Mesothelial cell of epicardium (in vitro differentiated cells): ENCODE measurements at regions not wholly inside any gene's neighbourhood (a gene's known extent, or its start where the extent isn't known, plus 50 kb on each side); places are given as distances from the start of the nearest gene placed in this dataset.

Source experiments
- DNase-seq, 2 experiments: peaks; one replicate each; pipeline ENCODE4 v3.0.0; 2021; ENCODE audit warnings: low spot score in 2 of 2; ENCODE audit not compliant: unreplicated experiment in 2 of 2
- H3K27ac Mint-ChIP-seq: 2 replicates; pipeline ENCODE4 v1.8.0; 2021; ENCODE audit warnings: mixed read lengths
- H3K27me3 Mint-ChIP-seq: 2 replicates; pipeline ENCODE4 v1.8.0; 2021; ENCODE audit warnings: low read depth, mixed read lengths
- H3K36me3 Mint-ChIP-seq: 2 replicates; pipeline ENCODE4 v1.8.0; 2021; ENCODE audit warnings: mixed read lengths
- H3K4me1 Mint-ChIP-seq: 2 replicates; pipeline ENCODE4 v1.8.0; 2021; ENCODE audit warnings: mixed read lengths
- H3K4me3 Mint-ChIP-seq: 2 replicates; pipeline ENCODE4 v1.8.0; 2021; ENCODE audit warnings: mild to moderate bottlenecking, moderate library complexity, mixed read lengths
- H3K9me3 Mint-ChIP-seq: 2 replicates; pipeline ENCODE4 v1.8.0; 2021; ENCODE audit warnings: mixed read lengths
- TF ChIP-seq, protein P1 (sequence below): fragments of 200-600 bp; sonication (generic); IDR thresholded peaks from one replicate; pipeline ENCODE4 v1.5.0; 2021; ENCODE audit warnings: antibody characterized with exemption; ENCODE audit not compliant: unreplicated experiment

GRCh38 chr13:20351281-20352022 is 119.3 kb upstream of the GJB6 start:
- Mint-ChIP-seq H3K4me1 (peaks cover 33% of the 10 kb centered on the region), H3K9me3 (no peaks in the 10 kb centered on the region), H3K27ac (peak overlapping the region; percentile 51), H3K4me3 (no peak overlapping the region), H3K27me3 (no peaks in the 10 kb centered on the region), H3K36me3 (peaks cover 2% of the 10 kb centered on the region)
- no peak for DNase-seq
- TF ChIP-seq, protein P1, sequence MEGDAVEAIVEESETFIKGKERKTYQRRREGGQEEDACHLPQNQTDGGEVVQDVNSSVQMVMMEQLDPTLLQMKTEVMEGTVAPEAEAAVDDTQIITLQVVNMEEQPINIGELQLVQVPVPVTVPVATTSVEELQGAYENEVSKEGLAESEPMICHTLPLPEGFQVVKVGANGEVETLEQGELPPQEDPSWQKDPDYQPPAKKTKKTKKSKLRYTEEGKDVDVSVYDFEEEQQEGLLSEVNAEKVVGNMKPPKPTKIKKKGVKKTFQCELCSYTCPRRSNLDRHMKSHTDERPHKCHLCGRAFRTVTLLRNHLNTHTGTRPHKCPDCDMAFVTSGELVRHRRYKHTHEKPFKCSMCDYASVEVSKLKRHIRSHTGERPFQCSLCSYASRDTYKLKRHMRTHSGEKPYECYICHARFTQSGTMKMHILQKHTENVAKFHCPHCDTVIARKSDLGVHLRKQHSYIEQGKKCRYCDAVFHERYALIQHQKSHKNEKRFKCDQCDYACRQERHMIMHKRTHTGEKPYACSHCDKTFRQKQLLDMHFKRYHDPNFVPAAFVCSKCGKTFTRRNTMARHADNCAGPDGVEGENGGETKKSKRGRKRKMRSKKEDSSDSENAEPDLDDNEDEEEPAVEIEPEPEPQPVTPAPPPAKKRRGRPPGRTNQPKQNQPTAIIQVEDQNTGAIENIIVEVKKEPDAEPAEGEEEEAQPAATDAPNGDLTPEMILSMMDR, result no peak

DNA sequence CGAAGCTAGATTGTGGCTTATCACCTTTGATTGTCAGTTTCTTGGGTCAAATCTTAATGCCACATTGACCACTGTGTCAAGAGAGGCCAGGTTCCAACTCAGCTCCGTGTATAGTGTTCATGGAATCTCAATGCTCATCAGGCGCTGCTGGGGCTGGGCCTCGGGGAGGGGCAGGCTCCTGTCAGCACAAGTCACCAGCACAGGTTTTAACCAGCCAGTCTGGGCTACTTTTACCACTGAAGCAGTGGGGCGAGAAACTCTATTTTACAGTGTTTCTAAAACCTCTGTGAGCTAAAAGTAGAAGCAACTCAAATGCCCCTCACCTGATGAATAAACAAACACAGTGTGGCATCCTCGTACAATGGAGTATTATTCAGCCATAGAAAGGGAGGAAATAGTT is 118.7 kb upstream of the GJB6 start:
- TF ChIP-seq, protein P1, result no peak
- no peaks in the 10 kb centered on the region for H3K9me3 Mint-ChIP-seq
- no peak for DNase-seq
- no peak overlapping the region for H3K27ac Mint-ChIP-seq
- H3K27me3 Mint-ChIP-seq, result no peaks in the 10 kb centered on the region
- peaks cover 34% of the 10 kb centered on the region for H3K4me1 Mint-ChIP-seq
- no peak overlapping the region for H3K4me3 Mint-ChIP-seq
- H3K36me3 Mint-ChIP-seq, result peaks cover 2% of the 10 kb centered on the region

GRCh38 chr13:20350382-20350763 is 118.3 kb upstream of the GJB6 start:
- DNase-seq, result no peak
- TF ChIP-seq, protein P1, result no peak
- Mint-ChIP-seq H3K36me3 (peaks cover 2% of the 10 kb centered on the region), H3K9me3 (no peaks in the 10 kb centered on the region), H3K4me3 (no peak overlapping the region), H3K27me3 (no peaks in the 10 kb centered on the region), H3K4me1 (peaks cover 34% of the 10 kb centered on the region), H3K27ac (no peak overlapping the region)

GRCh38 chr13:20349564-20350381 is 117.7 kb upstream of the GJB6 start:
- TF ChIP-seq, protein P1, result no peak
- peak overlapping the region; percentile 19 for H3K27ac Mint-ChIP-seq
- no peaks in the 10 kb centered on the region for H3K27me3 Mint-ChIP-seq
- H3K36me3 Mint-ChIP-seq, result peaks cover 2% of the 10 kb centered on the region
- no peak overlapping the region for H3K4me3 Mint-ChIP-seq
- no peaks in the 10 kb centered on the region for H3K9me3 Mint-ChIP-seq
- peaks cover 33% of the 10 kb centered on the region for H3K4me1 Mint-ChIP-seq
- DNase-seq, result no peak

- peaks cover 30% of the 10 kb centered on the region for H3K4me1 Mint-ChIP-seq
Observed at GRCh38 chr13:20348645-20349408, 116.7 kb upstream of the GJB6 start.

More at GRCh38 chr13:20348645-20349408, 116.7 kb upstream of the GJB6 start:
- DNase-seq, result no peak
- TF ChIP-seq, protein P1, result no peak
- no peak overlapping the region for H3K27ac Mint-ChIP-seq
- H3K36me3 Mint-ChIP-seq, result no peaks in the 10 kb centered on the region
- no peaks in the 10 kb centered on the region for H3K9me3 Mint-ChIP-seq
- no peak overlapping the region for H3K4me3 Mint-ChIP-seq
- no peaks in the 10 kb centered on the region for H3K27me3 Mint-ChIP-seq
